Fibroblast of pulmonary artery (primary cell): ENCODE measurements at regions not wholly inside any gene's neighbourhood (a gene's known extent, or its start where the extent isn't known, plus 50 kb on each side); places are given as distances from the start of the nearest gene placed in this dataset.

Source experiments
- DNase-seq: peaks from one replicate; pipeline ENCODE4 v3.0.0-alpha.2; 2010; ENCODE audit warnings: low read depth
- H3K4me3 ChIP-seq: replicated peaks from 2 replicates; pipeline ENCODE4 v1.5.1; 2011; ENCODE audit warnings: low read depth, mild to moderate bottlenecking, control low read depth, low read length, moderate library complexity
- CTCF ChIP-seq: IDR thresholded peaks from 2 replicates; pipeline ENCODE4 v1.5.1; 2011; ENCODE audit warnings: mild to moderate bottlenecking, control low read depth, low read length, inconsistent platforms; ENCODE audit errors: missing control alignments

- no peak for TF ChIP-seq CTCF
- no peak for DNase-seq
These were observed 403.9 kb downstream of the PCDH7 start for GRCh38 chr4:31124008-31124585.

GRCh38 chr4:31125061-31125460 lies 404.9 kb downstream of the PCDH7 start:
- no peak overlapping the region for H3K4me3 ChIP-seq
- no peak for DNase-seq
- no peak for TF ChIP-seq CTCF

More at GRCh38 chr4:31124008-31124585, 403.9 kb downstream of the PCDH7 start:
- H3K4me3 ChIP-seq, result no peak overlapping the region

- TF ChIP-seq CTCF, result no peak
- no peak overlapping the region for H3K4me3 ChIP-seq
- no peak for DNase-seq
These were observed 405.3 kb downstream of the PCDH7 start for GRCh38 chr4:31125496-31125895.

- no peak for TF ChIP-seq CTCF
- DNase-seq, result no peak
- H3K4me3 ChIP-seq, result no peak overlapping the region
These were observed 406.8 kb downstream of the PCDH7 start for GRCh38 chr4:31126881-31127398.

GRCh38 chr4:31130930-31131329 lies 410.8 kb downstream of the PCDH7 start:
- no peak for TF ChIP-seq CTCF
- no peak for DNase-seq
- no peak overlapping the region for H3K4me3 ChIP-seq

- H3K4me3 ChIP-seq, result no peak overlapping the region
- no peak for DNase-seq
- TF ChIP-seq CTCF, result no peak
These were observed 414.6 kb downstream of the PCDH7 start for GRCh38 chr4:31134720-31135119.

GRCh38 chr4:31139767-31140166 lies 419.6 kb downstream of the PCDH7 start:
- DNase-seq, result no peak
- no peak for TF ChIP-seq CTCF
- H3K4me3 ChIP-seq, result no peak overlapping the region
